ENCODE measurements at regions not wholly inside any gene's neighbourhood (a gene's known extent, or its start where the extent isn't known, plus 50 kb on each side); places are given as distances from the start of the nearest gene placed in this dataset.

DNA sequence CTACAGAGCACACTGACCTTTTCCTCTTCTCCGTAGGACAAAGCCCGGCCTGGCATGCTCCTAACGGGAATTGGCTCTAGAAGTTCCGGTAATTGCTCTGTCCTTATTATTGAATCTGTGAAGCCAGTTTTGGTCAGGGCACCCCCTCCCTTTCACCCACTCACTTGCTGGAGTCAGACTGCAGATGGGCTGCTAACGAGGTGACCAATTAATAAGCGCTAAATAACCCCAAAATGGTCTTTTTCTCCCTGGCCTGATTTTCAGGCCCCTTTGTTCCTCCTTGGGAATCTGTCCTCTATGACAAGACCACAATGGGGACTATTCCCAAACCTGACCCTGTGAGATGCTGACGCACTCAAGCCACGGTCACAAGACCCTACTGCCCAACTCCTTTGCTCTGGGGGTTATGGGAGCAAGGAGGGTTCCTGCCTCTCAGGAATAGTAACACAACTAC lies 610.0 kb upstream of the CADM1 start:
- no peak for DNase-seq
- TF ChIP-seq POLR2A (IDR thresholded peaks at IDR 0.05; ENCODE audit: low read length) (no peak), GATA1 (IDR thresholded peaks at IDR 0.05; ENCODE audit: low read depth, low read length) (no peak)

DNA sequence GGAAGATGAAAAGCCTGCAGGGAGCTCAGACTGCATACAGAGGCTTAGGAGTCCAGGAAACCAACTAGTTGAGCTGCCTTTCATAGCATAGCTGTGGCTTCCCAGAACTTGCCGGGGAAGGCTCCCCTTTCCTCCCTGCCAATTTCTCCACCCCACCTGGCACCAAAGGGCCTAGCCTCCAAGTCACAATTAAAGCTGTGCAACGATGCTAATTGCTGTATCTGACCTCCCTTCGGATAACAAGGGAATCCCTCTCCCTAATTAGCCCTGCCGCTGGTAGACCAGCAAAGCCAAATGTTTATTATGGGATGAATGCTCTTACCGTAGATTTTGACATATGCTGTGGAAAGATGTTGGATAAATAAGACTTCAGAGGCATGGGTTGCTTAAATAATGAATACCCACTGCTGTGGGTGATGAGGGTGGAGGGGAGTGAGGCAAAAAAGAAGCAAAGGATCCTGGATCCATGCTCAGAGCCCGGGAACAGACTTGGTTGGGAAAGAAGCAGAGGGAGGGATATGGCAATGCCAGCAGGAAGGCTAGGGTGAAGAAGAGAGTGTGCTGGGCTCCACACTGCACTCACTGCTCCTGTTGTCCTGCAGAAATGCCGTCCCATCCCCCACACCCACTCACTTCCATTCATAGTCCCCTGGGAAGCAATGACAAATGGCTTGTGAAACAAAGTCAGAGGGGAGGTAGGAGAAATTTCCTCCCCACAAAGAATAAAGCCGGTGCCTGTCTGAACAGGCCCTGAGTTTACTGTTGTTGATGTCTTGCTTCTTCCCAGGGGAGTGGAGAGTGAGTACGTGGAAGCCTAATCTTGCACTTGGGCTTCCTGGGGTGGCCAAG lies 608.1 kb upstream of the CADM1 start:
- DNase-seq: no peak

GRCh38 chr11:116111546-116111945 lies 607.3 kb upstream of the CADM1 start:
- DNase-seq: no peak
- no peak for TF ChIP-seq GATA1 (IDR thresholded peaks at IDR 0.05; ENCODE audit: low read depth, low read length)
- TF ChIP-seq POLR2A (IDR thresholded peaks at IDR 0.05; ENCODE audit: low read length): no peak

More for the DNA sequence above, 608.1 kb upstream of the CADM1 start:
- TF ChIP-seq GATA1 (IDR thresholded peaks at IDR 0.05; ENCODE audit: low read depth, low read length) (no peak), POLR2A (IDR thresholded peaks at IDR 0.05; ENCODE audit: low read length) (no peak)

DNA sequence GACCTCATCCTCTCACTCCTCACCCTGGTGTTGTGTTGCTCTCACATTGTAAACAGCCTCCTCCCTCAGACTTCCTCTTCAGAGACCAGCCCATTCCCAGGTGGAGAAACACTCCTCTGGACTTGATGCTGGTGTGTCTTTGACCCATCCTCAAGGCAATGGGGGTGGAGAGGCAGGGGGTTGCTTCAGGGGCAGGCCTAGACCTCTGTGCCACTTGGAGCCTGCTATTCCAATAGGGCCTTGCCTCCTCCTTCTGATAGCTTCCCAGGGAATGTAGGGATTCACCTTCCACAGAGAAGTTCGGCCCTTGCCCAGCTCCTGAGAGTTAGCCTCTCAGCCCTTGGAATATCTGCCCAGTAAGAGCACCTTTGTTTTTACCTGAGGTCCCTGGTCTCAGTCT lies 606.6 kb upstream of the CADM1 start:
- DNase-seq: no peak
- TF ChIP-seq GATA1 (IDR thresholded peaks at IDR 0.05; ENCODE audit: low read depth, low read length): no peak
- no peak for TF ChIP-seq POLR2A (IDR thresholded peaks at IDR 0.05; ENCODE audit: low read length)

- DNase-seq: no peak
- no peak for TF ChIP-seq POLR2A (IDR thresholded peaks at IDR 0.05; ENCODE audit: low read length)
- TF ChIP-seq GATA1 (IDR thresholded peaks at IDR 0.05; ENCODE audit: low read depth, low read length): no peak
Measured at GRCh38 chr11:116110356-116110755, 606.1 kb upstream of the CADM1 start.

- DNase-seq: peak in 1 of 2 experiments; percentile 36
- TF ChIP-seq POLR2A (IDR thresholded peaks at IDR 0.05; ENCODE audit: low read length) (no peak), GATA1 (IDR thresholded peaks at IDR 0.05; ENCODE audit: low read depth, low read length) (no peak)
Measured at GRCh38 chr11:116109228-116109627, 605.0 kb upstream of the CADM1 start.

DNA sequence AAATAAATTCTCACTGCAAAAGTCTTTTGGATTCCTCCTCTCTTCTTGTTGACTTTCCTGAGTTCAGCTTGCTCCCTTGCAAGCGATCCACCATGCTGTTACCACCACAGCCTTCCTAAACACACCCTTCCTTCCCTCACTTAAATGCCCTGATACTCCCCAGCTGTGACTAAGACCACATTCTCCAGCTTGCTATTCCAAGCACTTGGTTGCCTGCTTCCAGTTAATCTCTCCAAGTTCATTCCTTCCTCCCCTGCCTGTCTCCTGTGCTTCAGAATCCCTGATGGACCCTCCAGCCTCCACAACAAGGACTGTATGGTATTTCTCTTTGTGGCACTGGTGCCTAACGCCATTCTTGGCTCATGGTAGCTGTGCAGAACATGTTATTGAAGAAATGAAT lies 603.9 kb upstream of the CADM1 start:
- TF ChIP-seq POLR2A (IDR thresholded peaks at IDR 0.05; ENCODE audit: low read length) (no peak), GATA1 (IDR thresholded peaks at IDR 0.05; ENCODE audit: low read depth, low read length) (no peak)
- DNase-seq: no peak

DNA sequence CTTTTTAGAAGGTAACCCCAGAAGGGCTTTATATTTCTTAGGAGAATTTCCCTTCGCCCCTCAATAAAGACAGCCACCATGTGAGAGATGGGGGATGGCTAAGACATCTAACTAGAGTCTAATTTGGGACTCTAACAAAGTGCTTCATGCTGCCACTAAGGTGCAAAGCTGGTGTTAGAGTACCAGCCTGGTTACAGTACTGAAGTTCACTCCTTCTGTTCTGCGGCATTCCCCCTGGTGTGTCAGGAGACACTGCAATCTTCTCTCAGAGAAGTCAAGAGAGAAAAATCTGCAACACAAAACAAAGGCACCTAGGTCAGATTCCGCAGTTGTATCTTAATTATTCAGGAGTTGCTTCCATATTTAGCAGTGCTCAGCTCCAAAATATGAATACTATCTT lies 603.0 kb upstream of the CADM1 start:
- TF ChIP-seq GATA1 (IDR thresholded peaks at IDR 0.05; ENCODE audit: low read depth, low read length) (no peak), POLR2A (IDR thresholded peaks at IDR 0.05; ENCODE audit: low read length) (no peak)
- DNase-seq: no peak

- no peak for DNase-seq
- TF ChIP-seq POLR2A (IDR thresholded peaks at IDR 0.05; ENCODE audit: low read length) (no peak), GATA1 (IDR thresholded peaks at IDR 0.05; ENCODE audit: low read depth, low read length) (no peak)
Measured at GRCh38 chr11:116104498-116105174, 600.4 kb upstream of the CADM1 start.

GRCh38 chr11:116101902-116102301 lies 597.7 kb upstream of the CADM1 start:
- no peak for DNase-seq
- no peak for TF ChIP-seq GATA1 (IDR thresholded peaks at IDR 0.05; ENCODE audit: low read depth, low read length)
- TF ChIP-seq POLR2A (IDR thresholded peaks at IDR 0.05; ENCODE audit: low read length): no peak

DNA sequence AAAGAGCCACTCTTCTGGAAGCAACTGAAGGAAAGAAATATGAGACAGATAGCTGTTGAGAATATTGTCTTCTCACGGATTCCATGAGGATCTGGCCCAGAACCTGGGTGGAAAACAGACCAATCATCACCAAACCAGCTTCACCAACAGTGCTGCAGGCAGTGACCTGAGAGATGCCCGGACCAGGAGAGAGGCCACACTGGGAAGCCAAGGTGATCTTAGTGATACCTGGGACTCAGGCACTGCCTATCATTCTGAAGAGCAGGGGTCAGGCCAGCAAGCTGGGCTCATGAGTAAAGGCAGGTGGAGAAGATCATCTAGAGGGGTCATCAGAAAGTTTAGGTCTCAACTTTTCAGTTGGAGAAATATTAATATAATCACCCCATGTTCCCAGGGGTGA lies 595.8 kb upstream of the CADM1 start:
- DNase-seq: no peak
- TF ChIP-seq GATA1 (IDR thresholded peaks at IDR 0.05; ENCODE audit: low read depth, low read length) (no peak), POLR2A (IDR thresholded peaks at IDR 0.05; ENCODE audit: low read length) (no peak)

DNA sequence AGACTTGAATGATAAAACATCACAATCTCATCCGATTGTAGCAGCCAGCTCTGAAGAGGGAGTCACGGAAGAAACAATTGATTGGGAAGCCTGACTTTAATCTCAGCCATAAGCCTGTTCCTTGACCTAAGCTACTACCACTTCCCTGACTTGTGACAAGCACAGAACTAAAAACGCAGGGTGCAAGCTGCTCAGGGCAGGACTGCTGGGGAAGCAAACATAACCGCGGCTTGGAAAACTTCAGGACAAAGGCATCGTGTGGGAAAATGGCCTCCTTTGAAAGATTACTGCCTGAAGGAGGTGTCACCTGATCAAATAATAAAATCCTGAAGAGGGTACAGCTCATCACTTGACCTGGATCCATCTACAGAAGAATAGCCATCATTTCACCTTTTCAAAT lies 595.3 kb upstream of the CADM1 start:
- no peak for DNase-seq
- TF ChIP-seq POLR2A (IDR thresholded peaks at IDR 0.05; ENCODE audit: low read length) (no peak), GATA1 (IDR thresholded peaks at IDR 0.05; ENCODE audit: low read depth, low read length) (no peak)

- no peak for DNase-seq
- TF ChIP-seq POLR2A (IDR thresholded peaks at IDR 0.05; ENCODE audit: low read length): no peak
- TF ChIP-seq GATA1 (IDR thresholded peaks at IDR 0.05; ENCODE audit: low read depth, low read length): no peak
Measured at GRCh38 chr11:116096272-116096995, 592.2 kb upstream of the CADM1 start.

Measured in erythroblast (primary cell).